ENCODE measurements at regions not wholly inside any gene's neighbourhood (a gene's known extent, or its start where the extent isn't known, plus 50 kb on each side); places are given as distances from the start of the nearest gene placed in this dataset.

- Histone ChIP-seq H3K4me1 (no peaks in the 10 kb centered on the region), H3K4me3 (no peak overlapping the region), H3K9me3 (no peaks in the 10 kb centered on the region), H3K27ac (no peak overlapping the region), H3K27me3 (no peaks in the 10 kb centered on the region), H3K36me3 (no peaks in the 10 kb centered on the region)
- intact Hi-C loops (cut with DNase I; ENCODE audit: low total_unique reads), result no loop called here
- TF ChIP-seq POLR2A (IDR thresholded peaks at IDR 0.05) (no peak), CTCF (IDR thresholded peaks at IDR 0.05) (no peak)
- no peak for DNase-seq (ENCODE audit: low spot score in 2 of 2)
These were observed 280.9 kb upstream of the SIX2 start for GRCh38 chr2:45289997-45290709.

- intact Hi-C loops (cut with DNase I; ENCODE audit: low total_unique reads), result no loop called here
These were observed 279.5 kb upstream of the SIX2 start for GRCh38 chr2:45288532-45289417.

GRCh38 chr2:45287045-45287444 is 277.8 kb upstream of the SIX2 start:
- intact Hi-C loops (cut with DNase I; ENCODE audit: low total_unique reads), result no loop called here
- Histone ChIP-seq H3K27me3 (no peaks in the 10 kb centered on the region), H3K36me3 (no peaks in the 10 kb centered on the region), H3K4me3 (no peak overlapping the region), H3K9me3 (no peaks in the 10 kb centered on the region), H3K4me1 (no peaks in the 10 kb centered on the region), H3K27ac (no peak overlapping the region)
- TF ChIP-seq POLR2AphosphoS5 (IDR thresholded peaks at IDR 0.05), result no peak
- no peak for TF ChIP-seq CTCF (IDR thresholded peaks at IDR 0.05)
- TF ChIP-seq POLR2A (IDR thresholded peaks at IDR 0.05), result no peak
- no peak for DNase-seq (ENCODE audit: low spot score in 2 of 2)

More at GRCh38 chr2:45288532-45289417, 279.5 kb upstream of the SIX2 start:
- Histone ChIP-seq H3K27ac (no peak overlapping the region), H3K36me3 (no peaks in the 10 kb centered on the region), H3K4me3 (no peak overlapping the region), H3K27me3 (no peaks in the 10 kb centered on the region), H3K9me3 (no peaks in the 10 kb centered on the region), H3K4me1 (no peaks in the 10 kb centered on the region)
- no peak for TF ChIP-seq CTCF (IDR thresholded peaks at IDR 0.05)
- no peak for TF ChIP-seq POLR2A (IDR thresholded peaks at IDR 0.05)
- TF ChIP-seq POLR2AphosphoS5 (IDR thresholded peaks at IDR 0.05), result no peak
- no peak for DNase-seq (ENCODE audit: low spot score in 2 of 2)

- Histone ChIP-seq H3K27ac (no peak overlapping the region), H3K9me3 (no peaks in the 10 kb centered on the region), H3K4me3 (no peak overlapping the region), H3K36me3 (no peaks in the 10 kb centered on the region), H3K4me1 (no peaks in the 10 kb centered on the region), H3K27me3 (no peaks in the 10 kb centered on the region)
- no peak for TF ChIP-seq POLR2AphosphoS5 (IDR thresholded peaks at IDR 0.05)
- TF ChIP-seq POLR2A (IDR thresholded peaks at IDR 0.05), result no peak
- no peak for TF ChIP-seq CTCF (IDR thresholded peaks at IDR 0.05)
- intact Hi-C loops (cut with DNase I; ENCODE audit: low total_unique reads), result no loop called here
- DNase-seq (ENCODE audit: low spot score in 2 of 2), result no peak
These were observed 276.6 kb upstream of the SIX2 start for GRCh38 chr2:45285771-45286390.

GRCh38 chr2:45285311-45285710 is 276.1 kb upstream of the SIX2 start:
- H3K4me3 ChIP-seq, result no peak overlapping the region
- no peak for DNase-seq (ENCODE audit: low spot score in 2 of 2)
- no peaks in the 10 kb centered on the region for H3K4me1 ChIP-seq
- no peak overlapping the region for H3K27ac ChIP-seq
- H3K36me3 ChIP-seq, result no peaks in the 10 kb centered on the region
- no peaks in the 10 kb centered on the region for H3K27me3 ChIP-seq
- intact Hi-C loops (cut with DNase I; ENCODE audit: low total_unique reads), result no loop called here
- TF ChIP-seq POLR2AphosphoS5 (IDR thresholded peaks at IDR 0.05) (no peak), POLR2A (IDR thresholded peaks at IDR 0.05) (no peak), CTCF (IDR thresholded peaks at IDR 0.05) (no peak)
- H3K9me3 ChIP-seq, result no peaks in the 10 kb centered on the region

Measured in breast epithelium (tissue), 4 donors.